ENCODE measurements at regions not wholly inside any gene's neighbourhood (a gene's known extent, or its start where the extent isn't known, plus 50 kb on each side); places are given as distances from the start of the nearest gene placed in this dataset.

DNA sequence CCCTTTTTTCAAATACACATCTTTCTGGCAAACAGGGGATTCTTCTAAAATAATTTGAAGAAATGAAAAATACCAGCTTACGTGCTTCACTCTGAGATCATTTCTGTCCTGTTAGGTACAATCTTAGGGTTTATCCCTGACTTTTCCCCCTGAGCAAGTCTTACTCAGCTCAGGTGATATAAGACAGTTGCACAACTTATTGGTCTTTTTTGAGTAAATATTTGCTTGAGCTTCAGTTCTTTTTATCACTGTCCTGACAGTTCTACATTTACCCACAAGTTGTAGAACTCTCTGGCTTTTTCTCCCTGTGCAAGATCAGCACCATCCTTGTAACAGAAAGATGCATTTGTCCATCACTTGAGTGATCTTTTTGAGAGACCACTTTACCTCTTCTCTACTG lies 84.9 kb downstream of the MID1IP1 start:
- H3K4me1 ChIP-seq (ENCODE audit: control insufficient read depth in 3 of 3, insufficient read depth in 3 of 3, low read length in 3 of 3), result peaks cover 0 to 9% (median 3%) of the 10 kb centered on the region in 3 donors
- H3K27ac ChIP-seq (ENCODE audit: low read depth, low read length), result no peak overlapping the region
- no peak overlapping the region for H3K4me3 ChIP-seq (ENCODE audit: low read length in 3 of 3)
- no peaks in the 10 kb centered on the region for H3K27me3 ChIP-seq (ENCODE audit: control insufficient read depth in 3 of 3, insufficient read depth in 3 of 3, low read length in 3 of 3)
- no peak overlapping the region for H3K9ac ChIP-seq (ENCODE audit: low read depth in 1 of 3, low read length in 3 of 3)
- no peaks in the 10 kb centered on the region for H3K36me3 ChIP-seq (ENCODE audit: control insufficient read depth in 3 of 3, insufficient read depth in 3 of 3, low read length in 3 of 3)
- H3K9me3 ChIP-seq (ENCODE audit: control insufficient read depth in 3 of 3, low read length in 3 of 3), result no peaks in the 10 kb centered on the region

DNA sequence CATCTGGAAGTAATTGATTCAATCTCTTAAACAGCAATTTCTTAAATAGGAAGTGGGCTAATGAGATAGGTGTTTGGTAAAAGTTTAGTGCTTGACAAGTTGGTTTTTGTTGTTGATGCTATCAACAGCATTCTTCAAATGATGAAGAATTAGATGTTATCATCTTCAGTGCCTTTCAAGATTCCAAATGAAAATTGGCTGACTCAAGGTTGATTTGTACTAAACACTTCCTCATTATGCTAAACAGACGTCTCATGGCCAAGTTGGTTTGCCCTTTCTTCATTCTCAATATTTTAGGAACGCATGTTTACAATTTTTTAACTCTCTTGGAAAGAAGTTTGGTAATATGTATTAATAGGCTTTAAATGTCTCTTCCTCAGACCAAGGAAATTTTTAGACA lies 86.0 kb downstream of the MID1IP1 start:
- no peak overlapping the region for H3K9ac ChIP-seq (ENCODE audit: low read depth in 1 of 3, low read length in 3 of 3)
- no peak overlapping the region for H3K4me3 ChIP-seq (ENCODE audit: low read length in 3 of 3)
- H3K27ac ChIP-seq (ENCODE audit: low read depth, low read length), result no peak overlapping the region
- no peaks in the 10 kb centered on the region for H3K9me3 ChIP-seq (ENCODE audit: control insufficient read depth in 3 of 3, low read length in 3 of 3)
- H3K27me3 ChIP-seq (ENCODE audit: control insufficient read depth in 3 of 3, insufficient read depth in 3 of 3, low read length in 3 of 3), result no peaks in the 10 kb centered on the region
- H3K4me1 ChIP-seq (ENCODE audit: control insufficient read depth in 3 of 3, insufficient read depth in 3 of 3, low read length in 3 of 3), result peaks cover 0 to 3% (median 2%) of the 10 kb centered on the region in 3 donors
- H3K36me3 ChIP-seq (ENCODE audit: control insufficient read depth in 3 of 3, insufficient read depth in 3 of 3, low read length in 3 of 3), result no peaks in the 10 kb centered on the region

DNA sequence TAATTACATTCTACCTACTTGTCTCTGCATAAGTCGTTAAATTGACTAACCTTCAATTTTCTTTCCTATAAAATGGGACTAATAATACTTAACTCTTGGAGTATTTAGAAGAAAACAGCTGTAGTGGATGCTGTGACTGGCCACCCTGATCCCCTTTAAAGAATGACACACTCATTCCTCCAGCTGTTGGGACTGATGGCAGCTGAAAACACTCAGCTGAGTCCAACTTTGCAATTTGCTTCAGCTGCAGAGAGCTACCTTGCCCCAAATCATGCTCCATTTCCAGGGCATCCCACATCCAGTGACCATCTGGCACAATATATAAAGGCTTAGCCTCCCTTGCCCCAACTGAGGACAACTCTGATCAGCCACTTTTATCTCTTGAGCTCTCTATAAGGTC lies 89.1 kb downstream of the MID1IP1 start:
- Histone ChIP-seq H3K27ac (ENCODE audit: low read depth, low read length) (no peak overlapping the region), H3K4me1 (ENCODE audit: control insufficient read depth in 3 of 3, insufficient read depth in 3 of 3, low read length in 3 of 3) (peaks cover 0 to 2% (median 0%) of the 10 kb centered on the region in 3 donors), H3K27me3 (ENCODE audit: control insufficient read depth in 3 of 3, insufficient read depth in 3 of 3, low read length in 3 of 3) (no peaks in the 10 kb centered on the region), H3K9ac (ENCODE audit: low read depth in 1 of 3, low read length in 3 of 3) (no peak overlapping the region), H3K9me3 (ENCODE audit: control insufficient read depth in 3 of 3, low read length in 3 of 3) (no peaks in the 10 kb centered on the region), H3K36me3 (ENCODE audit: control insufficient read depth in 3 of 3, insufficient read depth in 3 of 3, low read length in 3 of 3) (no peaks in the 10 kb centered on the region), H3K4me3 (ENCODE audit: low read length in 3 of 3) (no peak overlapping the region)

DNA sequence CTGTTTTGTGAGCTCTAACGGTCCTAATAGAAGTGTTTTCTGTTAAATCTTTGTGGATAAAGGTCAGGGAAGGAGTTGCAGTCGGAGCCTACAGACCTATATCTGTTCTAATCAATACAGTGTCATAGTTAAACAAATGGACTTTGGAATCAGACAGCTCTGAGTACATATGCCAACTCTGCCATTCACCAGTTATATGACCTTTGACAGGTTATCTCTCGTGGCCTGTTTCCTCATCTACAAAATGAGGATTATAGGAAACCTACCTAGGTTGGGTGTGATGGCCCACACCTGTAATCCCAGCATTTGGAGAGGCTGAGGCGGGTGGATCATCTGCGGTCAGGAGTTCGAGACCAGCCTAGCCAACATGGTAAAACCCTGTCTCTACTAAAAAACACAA lies 89.7 kb downstream of the MID1IP1 start:
- Histone ChIP-seq H3K4me3 (ENCODE audit: low read length in 3 of 3) (no peak overlapping the region), H3K27me3 (ENCODE audit: control insufficient read depth in 3 of 3, insufficient read depth in 3 of 3, low read length in 3 of 3) (no peaks in the 10 kb centered on the region), H3K27ac (ENCODE audit: low read depth, low read length) (no peak overlapping the region), H3K4me1 (ENCODE audit: control insufficient read depth in 3 of 3, insufficient read depth in 3 of 3, low read length in 3 of 3) (peaks cover 0 to 2% (median 0%) of the 10 kb centered on the region in 3 donors), H3K9me3 (ENCODE audit: control insufficient read depth in 3 of 3, low read length in 3 of 3) (no peaks in the 10 kb centered on the region), H3K9ac (ENCODE audit: low read depth in 1 of 3, low read length in 3 of 3) (no peak overlapping the region), H3K36me3 (ENCODE audit: control insufficient read depth in 3 of 3, insufficient read depth in 3 of 3, low read length in 3 of 3) (no peaks in the 10 kb centered on the region)

DNA sequence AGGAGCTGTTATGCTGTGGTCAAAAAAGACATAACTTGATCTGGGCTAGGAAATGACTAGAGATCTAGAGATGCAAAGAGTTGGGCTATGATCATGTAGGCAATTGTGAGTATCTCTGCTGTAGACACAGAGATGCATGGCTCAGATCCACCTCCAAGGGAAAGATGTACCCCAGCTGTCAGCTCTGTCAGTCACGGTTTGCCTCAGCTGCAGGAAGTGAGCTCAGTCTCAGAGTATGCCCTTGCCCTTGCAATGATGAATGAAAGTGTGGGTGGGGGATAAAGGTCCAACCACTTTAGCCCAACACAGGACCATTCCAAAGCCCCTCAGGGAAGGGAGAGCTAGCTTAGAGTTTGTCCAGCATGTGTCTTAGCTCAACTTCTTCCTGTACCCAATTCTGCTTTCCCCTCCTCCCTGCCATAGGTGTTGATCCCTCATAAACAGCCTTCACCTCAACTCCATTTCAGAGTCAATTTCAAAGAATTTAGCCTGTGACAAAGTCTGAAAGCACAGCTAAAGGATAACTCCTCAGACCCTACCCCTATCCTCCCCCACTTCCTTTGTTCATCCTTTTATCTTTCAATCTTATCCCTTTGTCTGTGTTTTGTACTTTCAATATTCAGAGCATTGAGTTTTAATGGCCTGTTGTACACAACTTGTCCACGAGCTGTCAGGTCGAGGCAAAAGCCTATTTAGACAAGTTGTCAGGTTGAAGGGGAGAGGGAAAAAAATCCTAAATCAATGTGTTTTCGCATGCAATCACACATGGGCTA lies 90.6 kb downstream of the MID1IP1 start:
- Histone ChIP-seq H3K4me3 (ENCODE audit: low read length in 3 of 3) (no peak overlapping the region), H3K36me3 (ENCODE audit: control insufficient read depth in 3 of 3, insufficient read depth in 3 of 3, low read length in 3 of 3) (no peaks in the 10 kb centered on the region), H3K27ac (ENCODE audit: low read depth, low read length) (no peak overlapping the region), H3K9ac (ENCODE audit: low read depth in 1 of 3, low read length in 3 of 3) (no peak overlapping the region), H3K27me3 (ENCODE audit: control insufficient read depth in 3 of 3, insufficient read depth in 3 of 3, low read length in 3 of 3) (no peaks in the 10 kb centered on the region), H3K4me1 (ENCODE audit: control insufficient read depth in 3 of 3, insufficient read depth in 3 of 3, low read length in 3 of 3) (peaks cover 0 to 2% (median 0%) of the 10 kb centered on the region in 3 donors), H3K9me3 (ENCODE audit: control insufficient read depth in 3 of 3, low read length in 3 of 3) (no peaks in the 10 kb centered on the region)

DNA sequence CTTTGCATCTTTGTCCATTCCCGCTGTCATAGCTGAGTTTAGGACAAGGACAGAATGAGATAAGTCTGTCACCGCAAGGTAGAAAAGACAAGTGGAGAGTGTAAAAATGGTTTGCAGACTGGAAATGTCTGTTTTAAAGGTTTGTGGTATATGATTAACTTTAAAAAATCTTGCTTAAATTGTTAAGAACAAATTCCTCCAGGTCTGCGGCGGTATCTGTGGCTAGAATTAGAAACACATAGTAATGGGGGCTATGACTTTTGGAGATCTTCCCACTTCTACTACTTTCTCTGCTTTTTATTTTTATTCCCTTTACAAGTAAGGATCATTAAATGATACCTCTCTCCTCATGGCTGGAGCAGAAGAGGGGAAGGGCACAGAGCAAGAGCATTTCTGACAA lies 92.2 kb downstream of the MID1IP1 start:
- Histone ChIP-seq H3K9ac (ENCODE audit: low read depth in 1 of 3, low read length in 3 of 3) (no peak overlapping the region), H3K36me3 (ENCODE audit: control insufficient read depth in 3 of 3, insufficient read depth in 3 of 3, low read length in 3 of 3) (no peaks in the 10 kb centered on the region), H3K4me1 (ENCODE audit: control insufficient read depth in 3 of 3, insufficient read depth in 3 of 3, low read length in 3 of 3) (peaks cover 0 to 2% (median 0%) of the 10 kb centered on the region in 3 donors), H3K4me3 (ENCODE audit: low read length in 3 of 3) (no peak overlapping the region), H3K27me3 (ENCODE audit: control insufficient read depth in 3 of 3, insufficient read depth in 3 of 3, low read length in 3 of 3) (no peaks in the 10 kb centered on the region), H3K9me3 (ENCODE audit: control insufficient read depth in 3 of 3, low read length in 3 of 3) (no peaks in the 10 kb centered on the region), H3K27ac (ENCODE audit: low read depth, low read length) (no peak overlapping the region)

DNA sequence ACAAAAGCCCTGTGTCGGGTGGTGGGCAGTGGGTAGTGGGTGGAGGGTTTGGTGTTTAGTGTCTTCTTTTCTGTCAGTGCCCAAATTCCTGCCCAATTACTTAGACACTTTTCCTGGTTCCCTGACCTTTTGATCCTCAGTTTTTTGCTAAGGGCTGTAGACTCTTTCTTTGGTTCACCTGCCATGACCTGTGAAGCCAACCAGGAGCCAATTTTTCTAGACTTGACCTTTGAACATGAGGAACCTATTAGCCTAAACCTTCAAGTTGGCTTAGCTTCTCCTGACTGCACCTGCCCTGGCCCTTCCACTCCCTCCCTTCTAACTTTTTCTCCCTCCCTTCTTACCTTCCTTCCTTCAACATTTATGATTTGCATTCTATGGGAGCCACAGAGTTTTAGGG lies 94.5 kb downstream of the MID1IP1 start:
- no peaks in the 10 kb centered on the region for H3K9me3 ChIP-seq (ENCODE audit: control insufficient read depth in 3 of 3, low read length in 3 of 3)
- H3K4me1 ChIP-seq (ENCODE audit: control insufficient read depth in 3 of 3, insufficient read depth in 3 of 3, low read length in 3 of 3), result peaks cover 0 to 2% (median 0%) of the 10 kb centered on the region in 3 donors
- no peak overlapping the region for H3K9ac ChIP-seq (ENCODE audit: low read depth in 1 of 3, low read length in 3 of 3)
- H3K27me3 ChIP-seq (ENCODE audit: control insufficient read depth in 3 of 3, insufficient read depth in 3 of 3, low read length in 3 of 3), result no peaks in the 10 kb centered on the region
- no peak overlapping the region for H3K4me3 ChIP-seq (ENCODE audit: low read length in 3 of 3)
- no peaks in the 10 kb centered on the region for H3K36me3 ChIP-seq (ENCODE audit: control insufficient read depth in 3 of 3, insufficient read depth in 3 of 3, low read length in 3 of 3)
- no peak overlapping the region for H3K27ac ChIP-seq (ENCODE audit: low read depth, low read length)

DNA sequence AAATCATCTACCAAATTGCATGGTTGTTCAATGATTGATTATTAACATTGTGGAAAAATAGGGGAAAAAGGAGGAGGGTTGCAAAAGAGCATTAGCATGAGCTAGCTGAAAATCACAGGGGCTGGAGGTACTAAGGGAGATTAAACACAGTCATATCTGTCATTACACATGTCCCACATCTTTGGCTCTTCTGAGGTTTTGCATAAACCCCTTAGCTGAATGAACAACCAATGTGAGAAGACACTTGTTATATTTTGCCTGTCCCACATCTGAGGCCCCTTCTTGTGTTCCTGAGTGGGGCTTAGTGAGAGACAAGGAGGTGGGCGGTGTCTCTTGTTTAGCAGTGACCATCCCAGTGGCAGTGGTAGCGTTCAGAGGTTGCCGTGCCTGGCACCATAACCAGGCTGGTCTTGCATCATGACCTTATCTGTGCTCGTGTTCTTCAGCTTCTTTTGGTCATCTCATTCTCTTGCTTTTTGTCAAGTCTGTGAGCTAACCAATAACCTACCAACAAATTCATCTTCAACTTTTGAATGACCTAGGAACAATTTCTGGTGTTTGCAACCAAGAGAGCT lies 95.6 kb downstream of the MID1IP1 start:
- H3K4me3 ChIP-seq (ENCODE audit: low read length in 3 of 3), result no peak overlapping the region
- H3K9me3 ChIP-seq (ENCODE audit: control insufficient read depth in 3 of 3, low read length in 3 of 3), result no peaks in the 10 kb centered on the region
- no peaks in the 10 kb centered on the region for H3K36me3 ChIP-seq (ENCODE audit: control insufficient read depth in 3 of 3, insufficient read depth in 3 of 3, low read length in 3 of 3)
- H3K27ac ChIP-seq (ENCODE audit: low read depth, low read length), result no peak overlapping the region
- peaks cover 0 to under 1% (median 0%) of the 10 kb centered on the region in 3 donors for H3K4me1 ChIP-seq (ENCODE audit: control insufficient read depth in 3 of 3, insufficient read depth in 3 of 3, low read length in 3 of 3)
- no peaks in the 10 kb centered on the region for H3K27me3 ChIP-seq (ENCODE audit: control insufficient read depth in 3 of 3, insufficient read depth in 3 of 3, low read length in 3 of 3)
- no peak overlapping the region for H3K9ac ChIP-seq (ENCODE audit: low read depth in 1 of 3, low read length in 3 of 3)

DNA sequence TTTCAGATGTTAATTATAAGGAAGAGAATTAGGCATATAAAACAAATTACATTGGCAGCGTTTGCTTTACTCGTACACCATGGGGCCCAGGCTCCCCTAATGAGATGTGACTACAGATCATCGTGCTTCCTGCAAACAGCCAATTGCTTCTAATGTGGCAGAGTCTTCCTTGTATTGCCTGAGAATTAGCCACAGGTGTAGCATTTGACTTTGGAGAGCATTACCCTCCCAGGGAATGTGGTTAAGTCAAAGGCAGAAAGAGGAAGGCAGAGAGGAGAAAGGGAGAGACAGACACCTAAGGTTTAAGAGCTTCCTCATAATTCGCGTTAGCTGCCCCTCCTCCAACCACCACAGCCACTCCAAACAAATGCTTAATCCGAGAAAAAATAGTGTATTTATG lies 97.0 kb downstream of the MID1IP1 start:
- H3K27ac ChIP-seq (ENCODE audit: low read depth, low read length), result no peak overlapping the region
- no peak overlapping the region for H3K9ac ChIP-seq (ENCODE audit: low read depth in 1 of 3, low read length in 3 of 3)
- H3K9me3 ChIP-seq (ENCODE audit: control insufficient read depth in 3 of 3, low read length in 3 of 3), result no peaks in the 10 kb centered on the region
- no peaks in the 10 kb centered on the region for H3K27me3 ChIP-seq (ENCODE audit: control insufficient read depth in 3 of 3, insufficient read depth in 3 of 3, low read length in 3 of 3)
- H3K4me3 ChIP-seq (ENCODE audit: low read length in 3 of 3), result no peak overlapping the region
- no peaks in the 10 kb centered on the region for H3K36me3 ChIP-seq (ENCODE audit: control insufficient read depth in 3 of 3, insufficient read depth in 3 of 3, low read length in 3 of 3)
- no peaks in the 10 kb centered on the region for H3K4me1 ChIP-seq (ENCODE audit: control insufficient read depth in 3 of 3, insufficient read depth in 3 of 3, low read length in 3 of 3)

DNA sequence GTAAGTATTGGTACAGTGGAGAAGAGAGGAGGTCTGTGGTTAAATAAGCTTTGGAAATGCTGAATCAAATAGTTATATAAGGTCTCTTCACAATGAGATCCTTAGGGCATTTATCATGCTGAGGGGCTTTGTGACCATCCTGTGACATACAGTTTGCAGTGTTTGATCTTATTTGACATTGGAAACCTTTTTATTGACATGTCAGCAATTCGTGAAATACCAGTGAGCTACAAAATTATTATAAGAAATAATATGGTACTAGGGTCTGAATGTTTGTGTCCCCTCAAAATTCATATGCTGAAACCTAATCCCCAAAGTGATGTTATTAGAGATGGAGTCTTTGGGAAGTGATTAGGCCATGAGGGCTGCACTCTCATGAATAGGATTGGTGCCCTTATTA lies 98.4 kb downstream of the MID1IP1 start:
- Histone ChIP-seq H3K4me3 (ENCODE audit: low read length in 3 of 3) (no peak overlapping the region), H3K27ac (ENCODE audit: low read depth, low read length) (no peak overlapping the region), H3K27me3 (ENCODE audit: control insufficient read depth in 3 of 3, insufficient read depth in 3 of 3, low read length in 3 of 3) (no peaks in the 10 kb centered on the region), H3K9ac (ENCODE audit: low read depth in 1 of 3, low read length in 3 of 3) (no peak overlapping the region), H3K9me3 (ENCODE audit: control insufficient read depth in 3 of 3, low read length in 3 of 3) (no peaks in the 10 kb centered on the region), H3K4me1 (ENCODE audit: control insufficient read depth in 3 of 3, insufficient read depth in 3 of 3, low read length in 3 of 3) (no peaks in the 10 kb centered on the region), H3K36me3 (ENCODE audit: control insufficient read depth in 3 of 3, insufficient read depth in 3 of 3, low read length in 3 of 3) (no peaks in the 10 kb centered on the region)

All from skeletal muscle tissue (tissue), 3 donors.